ENCODE measurements at regions not wholly inside any gene's neighbourhood (a gene's known extent, or its start where the extent isn't known, plus 50 kb on each side); places are given as distances from the start of the nearest gene placed in this dataset.

DNA sequence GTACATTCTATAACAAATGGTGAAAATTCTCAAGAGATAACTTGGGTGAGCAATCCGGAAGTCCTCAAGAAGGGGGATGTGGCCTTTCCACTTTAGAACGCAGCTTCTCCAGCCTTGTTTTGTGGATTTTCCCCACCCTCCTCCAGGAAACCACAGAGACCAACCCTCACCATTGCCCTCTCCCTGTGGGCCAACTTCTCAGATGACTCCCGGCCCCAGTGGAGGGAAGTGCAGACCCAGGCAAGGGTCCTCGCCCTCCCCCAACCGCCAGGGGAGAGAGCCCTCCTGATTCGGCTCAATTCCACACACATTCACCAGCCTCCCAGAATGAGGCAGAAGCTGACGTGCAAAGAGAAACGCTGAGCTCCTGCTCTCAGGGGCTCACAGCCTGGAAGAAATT is 277.2 kb downstream of the EIPR1 start:
- TF ChIP-seq, protein P1, sequence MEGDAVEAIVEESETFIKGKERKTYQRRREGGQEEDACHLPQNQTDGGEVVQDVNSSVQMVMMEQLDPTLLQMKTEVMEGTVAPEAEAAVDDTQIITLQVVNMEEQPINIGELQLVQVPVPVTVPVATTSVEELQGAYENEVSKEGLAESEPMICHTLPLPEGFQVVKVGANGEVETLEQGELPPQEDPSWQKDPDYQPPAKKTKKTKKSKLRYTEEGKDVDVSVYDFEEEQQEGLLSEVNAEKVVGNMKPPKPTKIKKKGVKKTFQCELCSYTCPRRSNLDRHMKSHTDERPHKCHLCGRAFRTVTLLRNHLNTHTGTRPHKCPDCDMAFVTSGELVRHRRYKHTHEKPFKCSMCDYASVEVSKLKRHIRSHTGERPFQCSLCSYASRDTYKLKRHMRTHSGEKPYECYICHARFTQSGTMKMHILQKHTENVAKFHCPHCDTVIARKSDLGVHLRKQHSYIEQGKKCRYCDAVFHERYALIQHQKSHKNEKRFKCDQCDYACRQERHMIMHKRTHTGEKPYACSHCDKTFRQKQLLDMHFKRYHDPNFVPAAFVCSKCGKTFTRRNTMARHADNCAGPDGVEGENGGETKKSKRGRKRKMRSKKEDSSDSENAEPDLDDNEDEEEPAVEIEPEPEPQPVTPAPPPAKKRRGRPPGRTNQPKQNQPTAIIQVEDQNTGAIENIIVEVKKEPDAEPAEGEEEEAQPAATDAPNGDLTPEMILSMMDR (conservative IDR thresholded peaks at IDR 0.05; ENCODE audit: low read length): no peak
- no peak for TF ChIP-seq EZH2phosphoT487 (IDR thresholded peaks at IDR 0.05; ENCODE audit: borderline replicate concordance, low read depth, low read length)
